ENCODE measurements at regions not wholly inside any gene's neighbourhood (a gene's known extent, or its start where the extent isn't known, plus 50 kb on each side); places are given as distances from the start of the nearest gene placed in this dataset.

DNA sequence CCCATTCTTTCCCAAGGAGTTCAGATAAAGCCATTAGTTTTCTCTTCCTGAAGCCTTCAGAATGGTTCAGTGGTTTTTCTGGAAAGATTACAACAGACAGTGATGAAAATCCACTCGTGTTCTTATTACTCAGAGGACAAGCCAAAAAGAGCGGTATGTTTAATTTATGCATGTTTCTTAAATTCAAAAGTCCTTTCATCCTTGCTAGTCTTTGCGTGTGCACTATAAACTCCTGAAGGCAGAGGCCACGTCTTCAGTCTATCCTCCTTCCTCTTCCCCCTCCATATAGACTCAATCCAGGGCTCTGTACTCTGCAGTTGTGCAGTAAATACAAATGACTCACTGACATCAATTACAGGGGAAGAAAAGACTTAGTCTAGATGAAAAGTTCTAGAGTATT is 409.2 kb upstream of the PLXNA2 start:
- TF ChIP-seq, protein P1, sequence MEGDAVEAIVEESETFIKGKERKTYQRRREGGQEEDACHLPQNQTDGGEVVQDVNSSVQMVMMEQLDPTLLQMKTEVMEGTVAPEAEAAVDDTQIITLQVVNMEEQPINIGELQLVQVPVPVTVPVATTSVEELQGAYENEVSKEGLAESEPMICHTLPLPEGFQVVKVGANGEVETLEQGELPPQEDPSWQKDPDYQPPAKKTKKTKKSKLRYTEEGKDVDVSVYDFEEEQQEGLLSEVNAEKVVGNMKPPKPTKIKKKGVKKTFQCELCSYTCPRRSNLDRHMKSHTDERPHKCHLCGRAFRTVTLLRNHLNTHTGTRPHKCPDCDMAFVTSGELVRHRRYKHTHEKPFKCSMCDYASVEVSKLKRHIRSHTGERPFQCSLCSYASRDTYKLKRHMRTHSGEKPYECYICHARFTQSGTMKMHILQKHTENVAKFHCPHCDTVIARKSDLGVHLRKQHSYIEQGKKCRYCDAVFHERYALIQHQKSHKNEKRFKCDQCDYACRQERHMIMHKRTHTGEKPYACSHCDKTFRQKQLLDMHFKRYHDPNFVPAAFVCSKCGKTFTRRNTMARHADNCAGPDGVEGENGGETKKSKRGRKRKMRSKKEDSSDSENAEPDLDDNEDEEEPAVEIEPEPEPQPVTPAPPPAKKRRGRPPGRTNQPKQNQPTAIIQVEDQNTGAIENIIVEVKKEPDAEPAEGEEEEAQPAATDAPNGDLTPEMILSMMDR (IDR thresholded peaks at IDR 0.05; ENCODE audit: insufficient read depth, low read length, poor library complexity, severe bottlenecking), result no peak
- no peak for TF ChIP-seq EZH2phosphoT487 (conservative IDR thresholded peaks at IDR 0.05; ENCODE audit: low read length)

Data from SU-DHL-6 (cell line).